Effector memory CD8-positive, alpha-beta T cell (primary cell): ENCODE measurements at regions not wholly inside any gene's neighbourhood (a gene's known extent, or its start where the extent isn't known, plus 50 kb on each side); places are given as distances from the start of the nearest gene placed in this dataset.
A peak's percentile ranks its signal among the peaks of the same experiment; 100 is the strongest.

Experiments used
- ATAC-seq: fragments of 150-1000 bp; cut with Tn5 transposase; replicated peaks from 2 replicates; pipeline ENCODE4 v1.10.0; 2021; ENCODE audit warnings: mild to moderate bottlenecking, moderate library complexity
- DNase-seq, 3 experiments: peaks; one replicate each; pipeline ENCODE4 v3.0.0; 2021
- H3K27ac Mint-ChIP-seq, 2 donors: one replicate each; pipeline ENCODE4 v1.8.0; 2022; ENCODE audit warnings: mild to moderate bottlenecking in 2 of 2, mixed read lengths in 2 of 2, moderate library complexity in 2 of 2
- H3K27me3 Mint-ChIP-seq, 2 donors: one replicate each; pipeline ENCODE4 v1.8.0; 2022; ENCODE audit warnings: mixed read lengths in 2 of 2
- H3K36me3 Mint-ChIP-seq: one replicate; pipeline ENCODE4 v1.8.0; 2022; ENCODE audit warnings: mild to moderate bottlenecking, moderate library complexity, mixed read lengths; ENCODE audit not compliant: insufficient read depth
- H3K4me1 Mint-ChIP-seq, 2 donors: one replicate each; pipeline ENCODE4 v1.8.0; 2022; ENCODE audit warnings: low read depth in 2 of 2, mixed read lengths in 2 of 2
- H3K4me3 Mint-ChIP-seq, 2 donors: one replicate each; pipeline ENCODE4 v1.8.0; 2022; ENCODE audit warnings: mild to moderate bottlenecking in 2 of 2, mixed read lengths in 2 of 2, moderate library complexity in 2 of 2
- H3K9me3 Mint-ChIP-seq, 2 donors: one replicate each; pipeline ENCODE4 v1.8.0; 2022; ENCODE audit warnings: mixed read lengths in 2 of 2

- Mint-ChIP-seq H3K27me3 (no peaks in the 10 kb centered on the region), H3K4me3 (no peak overlapping the region), H3K4me1 (no peaks in the 10 kb centered on the region), H3K9me3 (peaks cover 0 to 4% of the 10 kb centered on the region in 2 donors), H3K36me3 (no peaks in the 10 kb centered on the region), H3K27ac (no peak overlapping the region)
- no peak for ATAC-seq
- no peak for DNase-seq
Measured at GRCh38 chrX:131595120-131595519, 51.2 kb downstream of the OR13H1 start.

GRCh38 chrX:131607792-131608369, 64.0 kb downstream of the OR13H1 start:
- Mint-ChIP-seq H3K4me1 (no peaks in the 10 kb centered on the region), H3K4me3 (no peak overlapping the region), H3K9me3 (peaks cover 0 to 2% of the 10 kb centered on the region in 2 donors), H3K27ac (no peak overlapping the region), H3K27me3 (no peaks in the 10 kb centered on the region), H3K36me3 (no peaks in the 10 kb centered on the region)
- DNase-seq (no peak), ATAC-seq (no peak)

- peaks cover 0 to 2% of the 10 kb centered on the region in 2 donors for H3K9me3 Mint-ChIP-seq
- ATAC-seq (no peak), DNase-seq (no peak)
- no peaks in the 10 kb centered on the region for H3K4me1 Mint-ChIP-seq
- H3K36me3 Mint-ChIP-seq: no peaks in the 10 kb centered on the region
- no peaks in the 10 kb centered on the region for H3K27me3 Mint-ChIP-seq
- no peak overlapping the region for H3K27ac Mint-ChIP-seq
- H3K4me3 Mint-ChIP-seq: no peak overlapping the region
Measured at GRCh38 chrX:131609480-131609879, 65.6 kb downstream of the OR13H1 start.

GRCh38 chrX:131613260-131613659, 69.4 kb downstream of the OR13H1 start:
- H3K4me3 Mint-ChIP-seq: no peak overlapping the region
- H3K27me3 Mint-ChIP-seq: no peaks in the 10 kb centered on the region
- H3K4me1 Mint-ChIP-seq: no peaks in the 10 kb centered on the region
- H3K27ac Mint-ChIP-seq: no peak overlapping the region
- no peaks in the 10 kb centered on the region for H3K9me3 Mint-ChIP-seq
- DNase-seq (no peak), ATAC-seq (no peak)
- no peaks in the 10 kb centered on the region for H3K36me3 Mint-ChIP-seq

- no peaks in the 10 kb centered on the region for H3K4me1 Mint-ChIP-seq
- H3K27ac Mint-ChIP-seq: no peak overlapping the region
- no peaks in the 10 kb centered on the region for H3K36me3 Mint-ChIP-seq
- H3K9me3 Mint-ChIP-seq: no peaks in the 10 kb centered on the region
- ATAC-seq (no peak), DNase-seq (no peak)
- no peaks in the 10 kb centered on the region for H3K27me3 Mint-ChIP-seq
- no peak overlapping the region for H3K4me3 Mint-ChIP-seq
Measured at GRCh38 chrX:131614241-131614640, 70.4 kb downstream of the OR13H1 start.

GRCh38 chrX:131617182-131617581, 73.3 kb downstream of the OR13H1 start:
- Mint-ChIP-seq H3K36me3 (no peaks in the 10 kb centered on the region), H3K4me1 (no peaks in the 10 kb centered on the region), H3K9me3 (no peaks in the 10 kb centered on the region), H3K27me3 (no peaks in the 10 kb centered on the region), H3K4me3 (no peak overlapping the region), H3K27ac (no peak overlapping the region)
- ATAC-seq: no peak
- DNase-seq: no peak

GRCh38 chrX:131621650-131622049, 77.8 kb downstream of the OR13H1 start:
- no peak for ATAC-seq
- H3K27ac Mint-ChIP-seq: no peak overlapping the region
- no peak overlapping the region for H3K4me3 Mint-ChIP-seq
- no peaks in the 10 kb centered on the region for H3K36me3 Mint-ChIP-seq
- H3K4me1 Mint-ChIP-seq: no peaks in the 10 kb centered on the region
- H3K9me3 Mint-ChIP-seq: no peaks in the 10 kb centered on the region
- no peak for DNase-seq
- H3K27me3 Mint-ChIP-seq: no peaks in the 10 kb centered on the region

GRCh38 chrX:131626681-131627296, 82.9 kb downstream of the OR13H1 start:
- no peaks in the 10 kb centered on the region for H3K36me3 Mint-ChIP-seq
- no peaks in the 10 kb centered on the region for H3K9me3 Mint-ChIP-seq
- H3K4me3 Mint-ChIP-seq: no peak overlapping the region
- peaks cover 15% of the 10 kb centered on the region in 2 donors for H3K27me3 Mint-ChIP-seq
- no peak for DNase-seq
- ATAC-seq: no peak
- H3K4me1 Mint-ChIP-seq: no peaks in the 10 kb centered on the region
- H3K27ac Mint-ChIP-seq: no peak overlapping the region

GRCh38 chrX:131630534-131630933, 86.7 kb downstream of the OR13H1 start:
- no peaks in the 10 kb centered on the region for H3K9me3 Mint-ChIP-seq
- H3K36me3 Mint-ChIP-seq: no peaks in the 10 kb centered on the region

GRCh38 chrX:131633285-131633917, 89.5 kb downstream of the OR13H1 start:
- no peaks in the 10 kb centered on the region for H3K9me3 Mint-ChIP-seq
- ATAC-seq: peak; percentile 32
- no peaks in the 10 kb centered on the region for H3K36me3 Mint-ChIP-seq

More at GRCh38 chrX:131630534-131630933, 86.7 kb downstream of the OR13H1 start:
- Mint-ChIP-seq H3K4me1 (no peaks in the 10 kb centered on the region), H3K4me3 (no peak overlapping the region), H3K27ac (no peak overlapping the region), H3K27me3 (peaks cover 15% of the 10 kb centered on the region in 2 donors)
- ATAC-seq (no peak), DNase-seq (no peak)

GRCh38 chrX:131634900-131635299, 91.0 kb downstream of the OR13H1 start:
- Mint-ChIP-seq H3K27ac (no peak overlapping the region), H3K4me1 (no peaks in the 10 kb centered on the region), H3K9me3 (no peaks in the 10 kb centered on the region), H3K27me3 (no peaks in the 10 kb centered on the region), H3K36me3 (no peaks in the 10 kb centered on the region), H3K4me3 (no peak overlapping the region)
- ATAC-seq: no peak
- DNase-seq: no peak

More at GRCh38 chrX:131633285-131633917, 89.5 kb downstream of the OR13H1 start:
- Mint-ChIP-seq H3K27me3 (peaks cover 0 to 5% of the 10 kb centered on the region in 2 donors), H3K4me3 (no peak overlapping the region), H3K4me1 (no peaks in the 10 kb centered on the region), H3K27ac (no peak overlapping the region)
- peak; percentile 3 to 12 (median 6) for DNase-seq

- H3K27ac Mint-ChIP-seq: no peak overlapping the region
- H3K9me3 Mint-ChIP-seq: peaks cover 0 to 1% of the 10 kb centered on the region in 2 donors
- no peaks in the 10 kb centered on the region for H3K36me3 Mint-ChIP-seq
- no peak for ATAC-seq
- no peak overlapping the region for H3K4me3 Mint-ChIP-seq
- DNase-seq: no peak
- H3K4me1 Mint-ChIP-seq: no peaks in the 10 kb centered on the region
- peaks cover 0 to 6% of the 10 kb centered on the region in 2 donors for H3K27me3 Mint-ChIP-seq
Measured at GRCh38 chrX:131646106-131646505, 102.2 kb downstream of the OR13H1 start.

- Mint-ChIP-seq H3K27me3 (peaks cover 0 to 6% of the 10 kb centered on the region in 2 donors), H3K4me1 (no peaks in the 10 kb centered on the region), H3K9me3 (peaks cover 0 to 1% of the 10 kb centered on the region in 2 donors), H3K27ac (no peak overlapping the region), H3K36me3 (no peaks in the 10 kb centered on the region), H3K4me3 (no peak overlapping the region)
- ATAC-seq: no peak
- no peak for DNase-seq
Measured at GRCh38 chrX:131649741-131650140, 105.9 kb downstream of the OR13H1 start.
